ENCODE measurements at regions not wholly inside any gene's neighbourhood (a gene's known extent, or its start where the extent isn't known, plus 50 kb on each side); places are given as distances from the start of the nearest gene placed in this dataset.

- H3K18ac ChIP-seq (ENCODE audit: low read length) = no peak overlapping the region
- no peak overlapping the region for H2BK12ac ChIP-seq (ENCODE audit: low read length)
- no peak for DNase-seq (ENCODE audit: low spot score)
- no peak overlapping the region for H3K23ac ChIP-seq (ENCODE audit: low read depth, low read length, poor library complexity)
- H3K4me3 ChIP-seq (ENCODE audit: low read length in 2 of 2) = no peak overlapping the region
- no peaks in the 10 kb centered on the region for H3K79me1 ChIP-seq (ENCODE audit: low read depth, low read length)
- no peak overlapping the region for H2BK120ac ChIP-seq (ENCODE audit: low read depth, low read length)
- no peaks in the 10 kb centered on the region for H3K9me3 ChIP-seq (replicated peaks in 1 of 2; ENCODE audit: control insufficient read depth in 2 of 2, insufficient read depth in 1 of 2, low read depth in 1 of 2, low read length in 2 of 2)
- no peak overlapping the region for H3K9ac ChIP-seq (ENCODE audit: low read depth, low read length, poor library complexity)
- H3K36me3 ChIP-seq (replicated peaks in 1 of 2; ENCODE audit: control insufficient read depth in 2 of 2, insufficient read depth in 2 of 2, low read length in 2 of 2) = no peaks in the 10 kb centered on the region
- no peak overlapping the region for H2BK5ac ChIP-seq (ENCODE audit: low read length)
- no peaks in the 10 kb centered on the region for H3K4me1 ChIP-seq (ENCODE audit: control insufficient read depth in 2 of 2, insufficient read depth in 1 of 2, low read depth in 1 of 2, low read length in 2 of 2)
- H3K27ac ChIP-seq (replicated peaks; ENCODE audit: low read length) = no peak overlapping the region
- H2BK15ac ChIP-seq (ENCODE audit: low read length) = no peak overlapping the region
- no CpG with 5 or more reads among the region's 2 CpGs for WGBS, 2 donors (ENCODE audit: extremely low coverage in 2 of 2, insufficient read length in 2 of 2, insufficient replicate concordance in 1 of 2)
- H4K91ac ChIP-seq (ENCODE audit: low read depth, low read length, poor library complexity) = no peak overlapping the region
- H2AFZ ChIP-seq (ENCODE audit: low read length) = no peak overlapping the region
- H4K8ac ChIP-seq (ENCODE audit: low read depth, low read length) = no peak overlapping the region
- no peak overlapping the region for H3K14ac ChIP-seq (ENCODE audit: low read length)
- no peak overlapping the region for H3K4ac ChIP-seq (ENCODE audit: low read length)
- H3K4me2 ChIP-seq (ENCODE audit: insufficient read depth, low read length, poor library complexity, severe bottlenecking) = no peak overlapping the region
- no peaks in the 10 kb centered on the region for H3K27me3 ChIP-seq (ENCODE audit: control insufficient read depth in 3 of 3, insufficient read depth in 3 of 3, low read depth in 1 of 3, low read length in 3 of 3)
- H2AK5ac ChIP-seq (ENCODE audit: low read depth, low read length) = no peak overlapping the region
Observed at GRCh38 chr3:70737666-70738290, 425.3 kb upstream of the MDFIC2 start.

GRCh38 chr3:70736009-70736408 is 423.6 kb upstream of the MDFIC2 start:
- no CpG with 5 or more reads among the region's 1 CpG for WGBS, 2 donors (ENCODE audit: extremely low coverage in 2 of 2, insufficient read length in 2 of 2, insufficient replicate concordance in 1 of 2)

GRCh38 chr3:70734756-70735155 is 422.3 kb upstream of the MDFIC2 start:
- H2BK12ac ChIP-seq (ENCODE audit: low read length) = no peak overlapping the region
- no peaks in the 10 kb centered on the region for H3K36me3 ChIP-seq (replicated peaks in 1 of 2; ENCODE audit: control insufficient read depth in 2 of 2, insufficient read depth in 2 of 2, low read length in 2 of 2)
- H4K91ac ChIP-seq (ENCODE audit: low read depth, low read length, poor library complexity) = no peak overlapping the region
- no peak overlapping the region for H2AK5ac ChIP-seq (ENCODE audit: low read depth, low read length)
- no peak overlapping the region for H2BK5ac ChIP-seq (ENCODE audit: low read length)
- no peak overlapping the region for H3K27ac ChIP-seq (replicated peaks; ENCODE audit: low read length)
- no peak overlapping the region for H3K18ac ChIP-seq (ENCODE audit: low read length)
- H2BK120ac ChIP-seq (ENCODE audit: low read depth, low read length) = no peak overlapping the region
- no peaks in the 10 kb centered on the region for H3K9me3 ChIP-seq (replicated peaks in 1 of 2; ENCODE audit: control insufficient read depth in 2 of 2, insufficient read depth in 1 of 2, low read depth in 1 of 2, low read length in 2 of 2)
- no peak overlapping the region for H2AFZ ChIP-seq (ENCODE audit: low read length)
- no CpG with 5 or more reads among the region's 3 CpGs for WGBS, 2 donors (ENCODE audit: extremely low coverage in 2 of 2, insufficient read length in 2 of 2, insufficient replicate concordance in 1 of 2)
- DNase-seq (ENCODE audit: low spot score) = no peak
- H3K4ac ChIP-seq (ENCODE audit: low read length) = no peak overlapping the region
- H3K9ac ChIP-seq (ENCODE audit: low read depth, low read length, poor library complexity) = no peak overlapping the region
- no peak overlapping the region for H3K14ac ChIP-seq (ENCODE audit: low read length)
- no peak overlapping the region for H4K8ac ChIP-seq (ENCODE audit: low read depth, low read length)
- no peak overlapping the region for H3K23ac ChIP-seq (ENCODE audit: low read depth, low read length, poor library complexity)
- no peak overlapping the region for H3K4me2 ChIP-seq (ENCODE audit: insufficient read depth, low read length, poor library complexity, severe bottlenecking)
- no peaks in the 10 kb centered on the region for H3K79me1 ChIP-seq (ENCODE audit: low read depth, low read length)
- H2BK15ac ChIP-seq (ENCODE audit: low read length) = no peak overlapping the region
- H3K4me3 ChIP-seq (ENCODE audit: low read length in 2 of 2) = no peak overlapping the region
- H3K4me1 ChIP-seq (ENCODE audit: control insufficient read depth in 2 of 2, insufficient read depth in 1 of 2, low read depth in 1 of 2, low read length in 2 of 2) = no peaks in the 10 kb centered on the region
- H3K27me3 ChIP-seq (ENCODE audit: control insufficient read depth in 3 of 3, insufficient read depth in 3 of 3, low read depth in 1 of 3, low read length in 3 of 3) = no peaks in the 10 kb centered on the region

More at GRCh38 chr3:70736009-70736408, 423.6 kb upstream of the MDFIC2 start:
- H2BK5ac ChIP-seq (ENCODE audit: low read length) = no peak overlapping the region
- no peak overlapping the region for H2AK5ac ChIP-seq (ENCODE audit: low read depth, low read length)
- no peak overlapping the region for H4K8ac ChIP-seq (ENCODE audit: low read depth, low read length)
- H2BK15ac ChIP-seq (ENCODE audit: low read length) = no peak overlapping the region
- H3K14ac ChIP-seq (ENCODE audit: low read length) = no peak overlapping the region
- DNase-seq (ENCODE audit: low spot score) = no peak
- H2BK120ac ChIP-seq (ENCODE audit: low read depth, low read length) = no peak overlapping the region
- H3K23ac ChIP-seq (ENCODE audit: low read depth, low read length, poor library complexity) = no peak overlapping the region
- H4K91ac ChIP-seq (ENCODE audit: low read depth, low read length, poor library complexity) = no peak overlapping the region
- no peak overlapping the region for H2AFZ ChIP-seq (ENCODE audit: low read length)
- no peak overlapping the region for H3K4ac ChIP-seq (ENCODE audit: low read length)
- H3K9ac ChIP-seq (ENCODE audit: low read depth, low read length, poor library complexity) = no peak overlapping the region
- no peak overlapping the region for H3K18ac ChIP-seq (ENCODE audit: low read length)
- H3K27ac ChIP-seq (replicated peaks; ENCODE audit: low read length) = no peak overlapping the region
- no peaks in the 10 kb centered on the region for H3K27me3 ChIP-seq (ENCODE audit: control insufficient read depth in 3 of 3, insufficient read depth in 3 of 3, low read depth in 1 of 3, low read length in 3 of 3)
- H3K4me1 ChIP-seq (ENCODE audit: control insufficient read depth in 2 of 2, insufficient read depth in 1 of 2, low read depth in 1 of 2, low read length in 2 of 2) = no peaks in the 10 kb centered on the region
- H3K79me1 ChIP-seq (ENCODE audit: low read depth, low read length) = no peaks in the 10 kb centered on the region
- no peaks in the 10 kb centered on the region for H3K36me3 ChIP-seq (replicated peaks in 1 of 2; ENCODE audit: control insufficient read depth in 2 of 2, insufficient read depth in 2 of 2, low read length in 2 of 2)
- H3K4me2 ChIP-seq (ENCODE audit: insufficient read depth, low read length, poor library complexity, severe bottlenecking) = no peak overlapping the region
- no peaks in the 10 kb centered on the region for H3K9me3 ChIP-seq (replicated peaks in 1 of 2; ENCODE audit: control insufficient read depth in 2 of 2, insufficient read depth in 1 of 2, low read depth in 1 of 2, low read length in 2 of 2)
- no peak overlapping the region for H3K4me3 ChIP-seq (ENCODE audit: low read length in 2 of 2)
- H2BK12ac ChIP-seq (ENCODE audit: low read length) = no peak overlapping the region

GRCh38 chr3:70731046-70731445 is 418.6 kb upstream of the MDFIC2 start:
- no peaks in the 10 kb centered on the region for H3K27me3 ChIP-seq (ENCODE audit: control insufficient read depth in 3 of 3, insufficient read depth in 3 of 3, low read depth in 1 of 3, low read length in 3 of 3)
- H3K9ac ChIP-seq (ENCODE audit: low read depth, low read length, poor library complexity) = no peak overlapping the region
- H3K4ac ChIP-seq (ENCODE audit: low read length) = no peak overlapping the region
- no peaks in the 10 kb centered on the region for H3K36me3 ChIP-seq (replicated peaks in 1 of 2; ENCODE audit: control insufficient read depth in 2 of 2, insufficient read depth in 2 of 2, low read length in 2 of 2)
- DNase-seq (ENCODE audit: low spot score) = no peak
- no peak overlapping the region for H3K4me2 ChIP-seq (ENCODE audit: insufficient read depth, low read length, poor library complexity, severe bottlenecking)
- no peaks in the 10 kb centered on the region for H3K79me1 ChIP-seq (ENCODE audit: low read depth, low read length)
- H3K4me3 ChIP-seq (ENCODE audit: low read length in 2 of 2) = no peak overlapping the region
- no peak overlapping the region for H4K91ac ChIP-seq (ENCODE audit: low read depth, low read length, poor library complexity)
- H3K9me3 ChIP-seq (replicated peaks in 1 of 2; ENCODE audit: control insufficient read depth in 2 of 2, insufficient read depth in 1 of 2, low read depth in 1 of 2, low read length in 2 of 2) = no peaks in the 10 kb centered on the region
- H3K27ac ChIP-seq (replicated peaks; ENCODE audit: low read length) = no peak overlapping the region
- no peak overlapping the region for H2AFZ ChIP-seq (ENCODE audit: low read length)
- no peak overlapping the region for H3K14ac ChIP-seq (ENCODE audit: low read length)
- H2BK15ac ChIP-seq (ENCODE audit: low read length) = no peak overlapping the region
- no CpG with 5 or more reads among the region's 2 CpGs for WGBS, 2 donors (ENCODE audit: extremely low coverage in 2 of 2, insufficient read length in 2 of 2, insufficient replicate concordance in 1 of 2)
- H2BK120ac ChIP-seq (ENCODE audit: low read depth, low read length) = no peak overlapping the region
- no peak overlapping the region for H3K18ac ChIP-seq (ENCODE audit: low read length)
- H2AK5ac ChIP-seq (ENCODE audit: low read depth, low read length) = no peak overlapping the region
- H3K4me1 ChIP-seq (ENCODE audit: control insufficient read depth in 2 of 2, insufficient read depth in 1 of 2, low read depth in 1 of 2, low read length in 2 of 2) = peaks cover 0 to 2% of the 10 kb centered on the region in 2 donors
- no peak overlapping the region for H3K23ac ChIP-seq (ENCODE audit: low read depth, low read length, poor library complexity)
- no peak overlapping the region for H2BK5ac ChIP-seq (ENCODE audit: low read length)
- H2BK12ac ChIP-seq (ENCODE audit: low read length) = no peak overlapping the region
- no peak overlapping the region for H4K8ac ChIP-seq (ENCODE audit: low read depth, low read length)
